PC-9 (cell line): ENCODE measurements at regions not wholly inside any gene's neighbourhood (a gene's known extent, or its start where the extent isn't known, plus 50 kb on each side); places are given as distances from the start of the nearest gene placed in this dataset.

ENCODE experiments used
- BruUV-seq: library from RNA; stranded (reverse); fragments of 400-500 nt; replicated peaks from 2 replicates; lab custom pipeline; 2021; lab: Mats Ljungman, UMichigan
- CTCF ChIA-PET: fragments of 300-600 bp; sonication (Branson Sonifier 250); formaldehyde crosslinking; loops from one replicate; lab custom pipeline; 2022; ENCODE audit warnings: antibody characterized with exemption; lab: Charles Lee
- POLR2A ChIA-PET: fragments of 300-600 bp; sonication (Branson Sonifier 250); formaldehyde crosslinking; loops from one replicate; lab custom pipeline; 2022; ENCODE audit warnings: antibody characterized with exemption; ENCODE audit not compliant: unreplicated experiment; lab: Charles Lee
- DNase-seq, 2 experiments: peaks; one replicate each; pipeline versions ENCODE4 v3.0.0 to v3.0.0-alpha.2; 2015 to 2022; ENCODE audit warnings: mixed read lengths in 1 of 2
- H2AFZ ChIP-seq: fragments of 200-600 bp; sonication (generic); 2 replicates; pipeline ENCODE4 v1.8.1; 2017; ENCODE audit warnings: antibody characterized with exemption
- H3F3A ChIP-seq: fragments of 200-600 bp; sonication (generic); 2 replicates; pipeline ENCODE4 v1.8.1; 2017; ENCODE audit warnings: antibody characterized with exemption, mild to moderate bottlenecking, low read depth; ENCODE audit not compliant: insufficient read depth
- H3K27ac ChIP-seq: fragments of 200-600 bp; sonication (generic); 2 replicates; pipeline ENCODE4 v1.6.1; 2016; ENCODE audit warnings: mixed run types
- H3K27me3 ChIP-seq: fragments of 200-600 bp; sonication (generic); 2 replicates; pipeline ENCODE4 v1.6.1; 2016; ENCODE audit warnings: low read depth, mixed run types; ENCODE audit not compliant: insufficient read depth
- H3K36me3 ChIP-seq: fragments of 200-600 bp; sonication (generic); 2 replicates; pipeline ENCODE4 v1.6.1; 2016; ENCODE audit warnings: low read depth, mixed run types
- H3K4me1 ChIP-seq: fragments of 200-600 bp; sonication (generic); replicated peaks from 2 replicates; pipeline ENCODE4 v1.6.1; 2016; ENCODE audit warnings: mixed run types; ENCODE audit not compliant: insufficient read depth
- H3K4me2 ChIP-seq: fragments of 200-600 bp; sonication (generic); 2 replicates; pipeline ENCODE4 v1.6.1; 2017; ENCODE audit warnings: mixed run types
- H3K4me3 ChIP-seq: fragments of 200-600 bp; sonication (generic); 2 replicates; pipeline ENCODE4 v1.6.1; 2016; ENCODE audit warnings: mixed run types
- H3K79me2 ChIP-seq: fragments of 200-600 bp; sonication (generic); 2 replicates; pipeline ENCODE4 v1.6.1; 2017; ENCODE audit warnings: low read depth, mixed run types
- H3K9me2 ChIP-seq: fragments of 200-600 bp; sonication (generic); 2 replicates; pipeline ENCODE4 v1.8.1; 2017; ENCODE audit warnings: mild to moderate bottlenecking; ENCODE audit not compliant: insufficient read depth
- H3K9me3 ChIP-seq: fragments of 200-600 bp; sonication (generic); 2 replicates; pipeline ENCODE4 v1.8.1; 2016; ENCODE audit warnings: low read depth; ENCODE audit not compliant: insufficient read depth
- H4K20me1 ChIP-seq: fragments of 200-600 bp; sonication (generic); 2 replicates; pipeline ENCODE4 v1.8.1; 2017; ENCODE audit not compliant: insufficient read depth
- EZH2 ChIP-seq: fragments of 200-600 bp; sonication (generic); IDR thresholded peaks from 2 replicates; pipeline ENCODE4 v1.8.0; 2017; ENCODE audit warnings: antibody characterized with exemption, low read depth
- intact Hi-C: fragments of 100-400 bp; cut with micrococcal nuclease; formaldehyde crosslinking; loops from one replicate; pipeline ENCODE4 v1.10.0; 2022; ENCODE audit not compliant: unreplicated experiment
- TF ChIP-seq, protein P1 (sequence below): fragments of 200-600 bp; sonication (generic); conservative IDR thresholded peaks from 2 replicates; pipeline ENCODE4 v1.6.1; 2017; ENCODE audit warnings: mixed run types, antibody characterized with exemption, mild to moderate bottlenecking, moderate library complexity

DNA sequence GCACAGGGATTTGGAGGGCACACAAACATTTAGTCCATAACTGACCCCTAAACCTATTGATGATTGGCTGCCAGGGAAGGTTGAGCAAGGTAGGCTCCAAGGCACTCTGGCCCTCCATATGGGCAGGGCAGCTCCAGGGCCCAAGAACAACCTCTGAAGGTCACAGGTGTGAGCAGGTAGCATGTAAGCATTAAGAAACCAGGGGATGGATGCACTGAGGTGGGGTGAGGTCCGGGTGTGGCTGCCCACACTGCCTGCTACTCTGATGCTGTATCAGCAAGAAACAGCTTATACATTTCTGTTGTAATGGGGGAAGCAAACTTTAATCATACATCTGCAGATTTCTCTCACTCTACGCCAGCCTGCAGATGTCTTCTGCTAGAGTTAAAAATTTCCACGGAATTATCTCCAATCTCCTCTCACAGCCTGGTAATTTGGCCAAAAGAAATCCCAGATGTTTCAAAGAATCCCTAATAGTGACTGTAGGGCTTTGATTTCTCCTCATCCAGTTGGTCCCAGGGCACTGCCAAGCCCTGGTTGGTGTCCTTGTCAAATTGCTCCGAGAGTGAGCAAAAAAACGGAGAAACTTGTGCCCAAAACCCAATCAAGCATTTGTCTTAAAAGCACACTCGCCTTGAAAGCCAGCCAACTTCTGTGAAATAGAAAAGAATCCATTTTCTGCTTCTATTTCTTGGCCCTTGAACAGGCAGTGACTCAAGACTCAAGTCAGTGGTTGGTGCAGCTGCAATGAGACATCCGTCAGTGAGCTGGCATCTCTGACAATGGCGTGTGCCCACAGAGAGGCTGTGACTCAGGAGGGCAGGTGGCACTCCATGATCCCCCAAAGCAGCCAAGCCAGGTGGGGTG is 72.5 kb upstream of the MRI1 start:
- H2AFZ ChIP-seq: no peak overlapping the region
- intact Hi-C loops: no loop called here

DNA sequence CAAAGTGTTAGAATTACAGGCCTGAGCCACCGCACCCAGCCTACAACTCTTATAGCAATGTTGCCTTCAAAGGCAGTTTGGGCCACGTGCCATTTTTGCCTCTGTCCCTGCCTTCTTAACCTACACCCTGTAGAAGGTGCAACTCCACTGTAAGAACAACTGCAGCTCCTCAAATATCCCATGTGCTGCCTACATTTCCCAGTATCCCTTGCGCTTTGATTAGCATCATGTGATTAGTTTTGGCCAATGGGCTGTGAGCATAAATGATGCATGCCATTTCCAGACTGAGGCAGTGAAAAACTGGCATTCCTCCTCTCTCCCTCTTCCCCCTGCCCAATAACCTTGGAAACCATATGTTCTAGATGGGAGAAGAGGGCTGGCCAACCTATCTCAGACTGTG is 75.2 kb upstream of the MRI1 start:
- CTCF ChIA-PET: no interaction called here
- no peak for DNase-seq
- H3K27me3 ChIP-seq: peaks cover 97% of the 10 kb centered on the region
- no TSS peak for BruUV-seq
- no peak overlapping the region for H2AFZ ChIP-seq
- H3K79me2 ChIP-seq: no peaks in the 10 kb centered on the region
- no peaks in the 10 kb centered on the region for H3K9me3 ChIP-seq
- H3K27ac ChIP-seq: no peak overlapping the region
- H3F3A ChIP-seq: no peaks in the 10 kb centered on the region
- H3K4me1 ChIP-seq: no peaks in the 10 kb centered on the region
- TF ChIP-seq EZH2: no peak
- TF ChIP-seq, protein P1, sequence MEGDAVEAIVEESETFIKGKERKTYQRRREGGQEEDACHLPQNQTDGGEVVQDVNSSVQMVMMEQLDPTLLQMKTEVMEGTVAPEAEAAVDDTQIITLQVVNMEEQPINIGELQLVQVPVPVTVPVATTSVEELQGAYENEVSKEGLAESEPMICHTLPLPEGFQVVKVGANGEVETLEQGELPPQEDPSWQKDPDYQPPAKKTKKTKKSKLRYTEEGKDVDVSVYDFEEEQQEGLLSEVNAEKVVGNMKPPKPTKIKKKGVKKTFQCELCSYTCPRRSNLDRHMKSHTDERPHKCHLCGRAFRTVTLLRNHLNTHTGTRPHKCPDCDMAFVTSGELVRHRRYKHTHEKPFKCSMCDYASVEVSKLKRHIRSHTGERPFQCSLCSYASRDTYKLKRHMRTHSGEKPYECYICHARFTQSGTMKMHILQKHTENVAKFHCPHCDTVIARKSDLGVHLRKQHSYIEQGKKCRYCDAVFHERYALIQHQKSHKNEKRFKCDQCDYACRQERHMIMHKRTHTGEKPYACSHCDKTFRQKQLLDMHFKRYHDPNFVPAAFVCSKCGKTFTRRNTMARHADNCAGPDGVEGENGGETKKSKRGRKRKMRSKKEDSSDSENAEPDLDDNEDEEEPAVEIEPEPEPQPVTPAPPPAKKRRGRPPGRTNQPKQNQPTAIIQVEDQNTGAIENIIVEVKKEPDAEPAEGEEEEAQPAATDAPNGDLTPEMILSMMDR: no peak
- H3K36me3 ChIP-seq: no peaks in the 10 kb centered on the region
- POLR2A ChIA-PET: no interaction called here
- H3K4me2 ChIP-seq: no peak overlapping the region
- intact Hi-C loops: no loop called here
- H3K9me2 ChIP-seq: no peaks in the 10 kb centered on the region
- no peak overlapping the region for H3K4me3 ChIP-seq
- H4K20me1 ChIP-seq: no peaks in the 10 kb centered on the region

More for the DNA sequence above, 72.5 kb upstream of the MRI1 start:
- H3F3A ChIP-seq: no peaks in the 10 kb centered on the region
- no peak overlapping the region for H3K27ac ChIP-seq
- H3K79me2 ChIP-seq: no peaks in the 10 kb centered on the region
- TF ChIP-seq EZH2: no peak
- TF ChIP-seq, protein P1: no peak
- H3K4me1 ChIP-seq: no peaks in the 10 kb centered on the region
- no peak for DNase-seq
- peaks cover 92% of the 10 kb centered on the region for H3K27me3 ChIP-seq
- no peak overlapping the region for H3K4me2 ChIP-seq
- no peaks in the 10 kb centered on the region for H3K9me3 ChIP-seq
- H4K20me1 ChIP-seq: no peaks in the 10 kb centered on the region
- no peak overlapping the region for H3K4me3 ChIP-seq
- ChIA-PET POLR2A (no interaction called here), CTCF (no interaction called here)
- H3K9me2 ChIP-seq: no peaks in the 10 kb centered on the region
- BruUV-seq: no TSS peak
- H3K36me3 ChIP-seq: no peaks in the 10 kb centered on the region

DNA sequence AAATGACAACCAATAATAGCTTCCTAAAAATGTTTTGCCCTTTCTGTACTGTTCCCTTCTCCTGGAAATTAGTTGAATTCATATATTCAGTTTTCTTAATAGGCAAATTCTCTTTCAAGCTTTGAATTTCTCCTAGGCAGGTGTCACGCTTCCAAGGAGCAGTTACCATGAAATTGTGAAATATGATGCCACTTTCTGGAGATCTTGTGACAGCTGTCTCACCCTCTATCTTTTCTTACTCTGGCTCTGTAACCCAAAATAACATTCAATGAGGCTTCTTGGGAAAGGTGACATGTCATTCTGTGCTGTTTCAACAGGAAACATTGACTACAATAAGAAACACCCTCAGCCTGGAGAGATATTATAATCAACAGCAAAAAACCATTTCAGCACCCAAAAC is 80.3 kb upstream of the MRI1 start:
- BruUV-seq: no TSS peak
- H3K9me3 ChIP-seq: peaks cover 14% of the 10 kb centered on the region
- H3K79me2 ChIP-seq: no peaks in the 10 kb centered on the region
- ChIA-PET CTCF (no interaction called here), POLR2A (no interaction called here)
- no peak overlapping the region for H3K27ac ChIP-seq
- no peaks in the 10 kb centered on the region for H4K20me1 ChIP-seq
- H2AFZ ChIP-seq: no peak overlapping the region
- H3F3A ChIP-seq: no peaks in the 10 kb centered on the region
- no peak overlapping the region for H3K4me3 ChIP-seq
- no peak for TF ChIP-seq EZH2
- TF ChIP-seq, protein P1: no peak
- no peaks in the 10 kb centered on the region for H3K9me2 ChIP-seq
- H3K4me1 ChIP-seq: no peaks in the 10 kb centered on the region
- DNase-seq: no peak
- H3K36me3 ChIP-seq: no peaks in the 10 kb centered on the region
- H3K4me2 ChIP-seq: no peak overlapping the region
- peaks cover 74% of the 10 kb centered on the region for H3K27me3 ChIP-seq
- intact Hi-C loops: no loop called here
